ENCODE measurements at regions not wholly inside any gene's neighbourhood (a gene's known extent, or its start where the extent isn't known, plus 50 kb on each side); places are given as distances from the start of the nearest gene placed in this dataset.

DNA sequence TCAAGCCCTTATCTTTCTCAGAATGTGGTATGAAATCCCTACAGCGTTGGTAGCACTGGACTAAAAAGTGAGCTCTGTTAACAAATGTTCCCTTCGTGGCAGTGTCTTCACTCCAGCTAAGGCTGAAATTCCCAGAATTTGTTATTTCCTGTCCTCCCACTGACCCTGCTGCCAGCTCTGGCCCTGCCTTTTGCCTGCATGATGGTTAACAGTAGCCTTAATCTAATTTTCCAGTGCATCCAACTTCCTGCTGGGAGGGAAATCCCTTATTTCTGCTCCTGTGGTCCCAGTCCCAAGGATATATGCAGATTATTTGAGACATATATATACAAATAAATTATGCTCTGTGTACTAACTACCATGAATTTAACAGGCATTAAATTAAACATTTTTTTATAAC, 157.2 kb upstream of the CARMIL1 start:
- no peaks in the 10 kb centered on the region for H3K27me3 ChIP-seq (ENCODE audit: insufficient read depth, low read length, poor library complexity)
- peaks cover 79% of the 10 kb centered on the region for H3K36me3 ChIP-seq (ENCODE audit: insufficient read depth, low read length)
- no peak overlapping the region for H3K27ac ChIP-seq (ENCODE audit: low read length)
- no peak overlapping the region for H3K4me2 ChIP-seq (ENCODE audit: insufficient read depth, low read length)
- no peak overlapping the region for H2AFZ ChIP-seq (ENCODE audit: low read depth, low read length)
- H3K4me1 ChIP-seq (ENCODE audit: insufficient read depth, low read length), result peaks cover 31% of the 10 kb centered on the region
- peaks cover 3% of the 10 kb centered on the region for H3K9me3 ChIP-seq (ENCODE audit: insufficient read depth, low read length, severe bottlenecking)
- ATAC-seq (ENCODE audit: insufficient read depth, low read depth), result no peak
- H3K4me3 ChIP-seq (ENCODE audit: low read depth in 1 of 2, low read length in 2 of 2), result no peak overlapping the region
- H3K9ac ChIP-seq (ENCODE audit: low read depth, low read length), result no peak overlapping the region
- peaks cover 9% of the 10 kb centered on the region; the same call in 1 of the 2 replicates for H4K20me1 ChIP-seq (ENCODE audit: insufficient read depth, low read length)
- DNase-seq, result no peak
- TF ChIP-seq, protein P1, sequence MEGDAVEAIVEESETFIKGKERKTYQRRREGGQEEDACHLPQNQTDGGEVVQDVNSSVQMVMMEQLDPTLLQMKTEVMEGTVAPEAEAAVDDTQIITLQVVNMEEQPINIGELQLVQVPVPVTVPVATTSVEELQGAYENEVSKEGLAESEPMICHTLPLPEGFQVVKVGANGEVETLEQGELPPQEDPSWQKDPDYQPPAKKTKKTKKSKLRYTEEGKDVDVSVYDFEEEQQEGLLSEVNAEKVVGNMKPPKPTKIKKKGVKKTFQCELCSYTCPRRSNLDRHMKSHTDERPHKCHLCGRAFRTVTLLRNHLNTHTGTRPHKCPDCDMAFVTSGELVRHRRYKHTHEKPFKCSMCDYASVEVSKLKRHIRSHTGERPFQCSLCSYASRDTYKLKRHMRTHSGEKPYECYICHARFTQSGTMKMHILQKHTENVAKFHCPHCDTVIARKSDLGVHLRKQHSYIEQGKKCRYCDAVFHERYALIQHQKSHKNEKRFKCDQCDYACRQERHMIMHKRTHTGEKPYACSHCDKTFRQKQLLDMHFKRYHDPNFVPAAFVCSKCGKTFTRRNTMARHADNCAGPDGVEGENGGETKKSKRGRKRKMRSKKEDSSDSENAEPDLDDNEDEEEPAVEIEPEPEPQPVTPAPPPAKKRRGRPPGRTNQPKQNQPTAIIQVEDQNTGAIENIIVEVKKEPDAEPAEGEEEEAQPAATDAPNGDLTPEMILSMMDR (IDR thresholded peaks at IDR 0.05; ENCODE audit: borderline replicate concordance, extremely low read depth, low read length, poor library complexity, severe bottlenecking), result no peak
- TF ChIP-seq EZH2 (IDR thresholded peaks at IDR 0.05; ENCODE audit: borderline replicate concordance, low read depth, low read length, severe bottlenecking), result no peak
- H3K79me2 ChIP-seq (ENCODE audit: insufficient read depth, low read length), result peaks cover 94% of the 10 kb centered on the region

GRCh38 chr6:25122622-25123237, 156.4 kb upstream of the CARMIL1 start:
- peaks cover 80% of the 10 kb centered on the region for H3K36me3 ChIP-seq (ENCODE audit: insufficient read depth, low read length)
- peaks cover 7% of the 10 kb centered on the region; the same call in 1 of the 2 replicates for H4K20me1 ChIP-seq (ENCODE audit: insufficient read depth, low read length)
- H2AFZ ChIP-seq (ENCODE audit: low read depth, low read length), result no peak overlapping the region
- no peak overlapping the region for H3K4me3 ChIP-seq (ENCODE audit: low read depth in 1 of 2, low read length in 2 of 2)
- no peak overlapping the region for H3K9ac ChIP-seq (ENCODE audit: low read depth, low read length)
- no peak overlapping the region for H3K4me2 ChIP-seq (ENCODE audit: insufficient read depth, low read length)
- no peak for DNase-seq
- no peak for TF ChIP-seq EZH2 (IDR thresholded peaks at IDR 0.05; ENCODE audit: borderline replicate concordance, low read depth, low read length, severe bottlenecking)
- TF ChIP-seq, protein P1 (IDR thresholded peaks at IDR 0.05; ENCODE audit: borderline replicate concordance, extremely low read depth, low read length, poor library complexity, severe bottlenecking), result no peak
- peaks cover 94% of the 10 kb centered on the region for H3K79me2 ChIP-seq (ENCODE audit: insufficient read depth, low read length)
- H3K27me3 ChIP-seq (ENCODE audit: insufficient read depth, low read length, poor library complexity), result no peaks in the 10 kb centered on the region
- peaks cover 29% of the 10 kb centered on the region for H3K4me1 ChIP-seq (ENCODE audit: insufficient read depth, low read length)
- H3K9me3 ChIP-seq (ENCODE audit: insufficient read depth, low read length, severe bottlenecking), result peaks cover 3% of the 10 kb centered on the region
- H3K27ac ChIP-seq (ENCODE audit: low read length), result peak overlapping the region; percentile 25; the same call in 1 of the 2 replicates
- ATAC-seq (ENCODE audit: insufficient read depth, low read depth), result no peak

GRCh38 chr6:25124216-25124715, 154.9 kb upstream of the CARMIL1 start:
- Histone ChIP-seq H3K79me2 (ENCODE audit: insufficient read depth, low read length) (peaks cover 94% of the 10 kb centered on the region), H2AFZ (ENCODE audit: low read depth, low read length) (no peak overlapping the region), H3K4me1 (ENCODE audit: insufficient read depth, low read length) (peaks cover 17% of the 10 kb centered on the region), H3K9me3 (ENCODE audit: insufficient read depth, low read length, severe bottlenecking) (peaks cover 3% of the 10 kb centered on the region), H3K36me3 (ENCODE audit: insufficient read depth, low read length) (peaks cover 86% of the 10 kb centered on the region), H3K4me2 (ENCODE audit: insufficient read depth, low read length) (no peak overlapping the region), H4K20me1 (ENCODE audit: insufficient read depth, low read length) (peaks cover 7% of the 10 kb centered on the region; the same call in 1 of the 2 replicates), H3K27me3 (ENCODE audit: insufficient read depth, low read length, poor library complexity) (no peaks in the 10 kb centered on the region), H3K4me3 (ENCODE audit: low read depth in 1 of 2, low read length in 2 of 2) (no peak overlapping the region), H3K27ac (ENCODE audit: low read length) (no peak overlapping the region), H3K9ac (ENCODE audit: low read depth, low read length) (no peak overlapping the region)
- TF ChIP-seq EZH2 (IDR thresholded peaks at IDR 0.05; ENCODE audit: borderline replicate concordance, low read depth, low read length, severe bottlenecking), result no peak
- DNase-seq, result no peak
- no peak for ATAC-seq (ENCODE audit: insufficient read depth, low read depth)

DNA sequence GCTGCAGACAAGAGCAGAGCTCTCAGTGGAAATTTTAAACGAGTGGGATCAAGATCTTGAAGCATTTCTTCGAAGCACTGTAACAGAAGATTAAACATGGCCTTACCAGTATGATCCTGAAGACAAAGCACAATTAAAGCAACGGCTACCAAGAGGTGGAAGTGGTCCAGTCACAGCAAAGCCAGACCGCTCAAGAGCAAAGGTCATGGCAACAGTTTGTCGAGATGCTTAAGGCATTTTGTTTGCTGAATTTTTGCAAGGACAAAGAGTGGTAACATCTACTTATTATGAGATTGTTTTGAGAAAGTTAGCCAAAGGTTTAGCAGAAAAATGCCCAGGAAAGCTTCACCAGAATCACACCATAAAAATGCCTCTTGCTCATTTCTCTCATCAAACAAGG, 153.4 kb upstream of the CARMIL1 start:
- no peak overlapping the region for H2AFZ ChIP-seq (ENCODE audit: low read depth, low read length)
- DNase-seq (no peak), ATAC-seq (ENCODE audit: insufficient read depth, low read depth) (no peak)
- no peak overlapping the region for H3K4me2 ChIP-seq (ENCODE audit: insufficient read depth, low read length)
- TF ChIP-seq, protein P1 (IDR thresholded peaks at IDR 0.05; ENCODE audit: borderline replicate concordance, extremely low read depth, low read length, poor library complexity, severe bottlenecking), result no peak
- TF ChIP-seq EZH2 (IDR thresholded peaks at IDR 0.05; ENCODE audit: borderline replicate concordance, low read depth, low read length, severe bottlenecking), result no peak
- H3K27me3 ChIP-seq (ENCODE audit: insufficient read depth, low read length, poor library complexity), result no peaks in the 10 kb centered on the region
- H3K9me3 ChIP-seq (ENCODE audit: insufficient read depth, low read length, severe bottlenecking), result peaks cover 3% of the 10 kb centered on the region
- H4K20me1 ChIP-seq (ENCODE audit: insufficient read depth, low read length), result peaks cover 7% of the 10 kb centered on the region; the same call in 1 of the 2 replicates
- peaks cover 17% of the 10 kb centered on the region for H3K4me1 ChIP-seq (ENCODE audit: insufficient read depth, low read length)
- peaks cover 95% of the 10 kb centered on the region for H3K79me2 ChIP-seq (ENCODE audit: insufficient read depth, low read length)
- H3K27ac ChIP-seq (ENCODE audit: low read length), result 0 out of 2 replicates have a peak overlapping the region, but pooled peaks have one; percentile 27
- H3K36me3 ChIP-seq (ENCODE audit: insufficient read depth, low read length), result peaks cover 95% of the 10 kb centered on the region
- H3K9ac ChIP-seq (ENCODE audit: low read depth, low read length), result no peak overlapping the region
- no peak overlapping the region for H3K4me3 ChIP-seq (ENCODE audit: low read depth in 1 of 2, low read length in 2 of 2)

Data from DND-41 (cell line).